Renal pelvis (tissue), 1 donor: ENCODE measurements at regions not wholly inside any gene's neighbourhood (a gene's known extent, or its start where the extent isn't known, plus 50 kb on each side); places are given as distances from the start of the nearest gene placed in this dataset.
A peak's percentile ranks its signal among the peaks of the same experiment; 100 is the strongest.

ENCODE experiments used
- DNase-seq: peaks from one replicate; pipeline ENCODE4 v3.0.0-alpha.2; 2013

GRCh38 chrX:131703646-131704045 lies 159.8 kb downstream of the OR13H1 start:
- DNase-seq: peak; percentile 21

DNA sequence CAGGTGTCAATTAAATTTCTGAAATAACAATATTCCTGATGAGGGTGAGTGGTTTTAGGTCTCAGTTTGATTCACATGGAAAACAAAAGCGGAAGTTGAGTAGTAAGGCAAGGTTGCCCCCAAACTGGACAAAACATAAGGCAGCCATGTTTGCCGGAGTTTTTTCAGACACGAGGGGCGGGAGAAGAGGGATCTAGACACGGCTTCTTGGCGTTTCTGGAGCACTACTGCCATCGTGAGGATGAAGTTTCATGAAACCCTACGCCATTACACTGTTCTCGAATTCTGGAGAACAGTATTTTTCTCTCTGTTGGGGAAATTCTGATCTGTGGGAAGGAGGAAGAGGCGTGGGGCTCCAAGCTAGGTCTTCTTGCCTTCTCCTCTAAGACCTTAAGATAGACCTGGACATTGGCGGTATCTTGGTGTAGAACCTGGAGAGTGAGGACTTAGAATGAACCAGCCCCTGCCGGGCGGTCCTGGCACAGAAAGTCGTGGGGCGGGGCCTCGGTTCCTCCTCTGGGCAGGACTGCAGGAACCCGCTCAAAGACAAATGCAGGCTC lies 160.3 kb downstream of the OR13H1 start:
- DNase-seq: peak; percentile 90

GRCh38 chrX:131709553-131709952 lies 165.7 kb downstream of the OR13H1 start:
- no peak for DNase-seq

GRCh38 chrX:131711478-131711867 lies 167.6 kb downstream of the OR13H1 start:
- no peak for DNase-seq

DNA sequence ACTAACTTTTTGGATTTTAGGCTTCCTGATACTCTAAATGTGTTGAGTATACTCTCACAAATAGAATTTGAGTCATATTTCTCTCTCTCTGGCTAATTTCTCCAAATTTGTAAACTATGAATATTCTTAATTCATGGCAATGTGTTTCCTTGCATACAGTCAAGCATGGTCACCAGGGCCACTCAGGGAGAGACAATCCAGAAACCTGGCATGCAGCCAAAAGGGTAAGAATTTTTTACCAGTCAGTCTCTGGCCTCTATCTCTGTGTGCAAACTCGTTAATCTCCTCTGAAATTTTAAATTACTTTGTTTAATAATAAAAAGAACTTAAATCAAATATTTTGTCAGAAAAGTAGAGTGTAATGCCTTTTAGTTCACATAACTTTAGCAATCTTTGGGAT lies 179.8 kb downstream of the OR13H1 start:
- DNase-seq: no peak

- no peak for DNase-seq
Measured at GRCh38 chrX:131724292-131724691, 180.4 kb downstream of the OR13H1 start.

DNA sequence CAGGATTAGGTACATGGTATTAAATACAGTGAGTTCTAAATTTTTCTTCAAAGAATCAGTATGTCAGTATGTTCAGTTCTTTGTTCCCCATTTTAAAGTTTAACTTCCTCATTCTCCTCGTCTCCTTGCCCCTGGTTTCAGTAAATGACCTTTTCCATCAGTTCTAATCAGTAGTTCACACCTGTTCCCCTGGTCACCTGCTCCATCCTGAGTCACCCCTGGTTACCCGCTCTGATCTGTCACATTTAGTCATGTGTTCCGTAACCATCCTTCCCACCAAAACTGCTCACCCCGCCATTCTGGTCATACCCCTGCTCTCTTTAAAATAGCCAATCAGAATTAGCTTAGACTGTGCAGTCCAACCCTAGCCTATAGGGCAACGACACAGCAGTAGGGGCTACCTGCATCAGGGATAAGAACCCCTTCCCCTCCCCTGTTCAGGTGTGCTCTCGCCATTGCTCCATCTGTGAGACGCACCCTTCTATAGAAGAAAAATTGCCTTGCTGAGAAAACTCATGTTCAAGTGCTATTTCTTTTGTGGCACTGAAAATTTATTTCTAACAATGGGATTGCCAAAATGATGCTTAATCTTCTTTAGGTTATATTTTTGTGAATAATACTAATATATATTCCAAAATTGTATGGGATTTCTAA lies 181.3 kb downstream of the OR13H1 start:
- DNase-seq: no peak

DNA sequence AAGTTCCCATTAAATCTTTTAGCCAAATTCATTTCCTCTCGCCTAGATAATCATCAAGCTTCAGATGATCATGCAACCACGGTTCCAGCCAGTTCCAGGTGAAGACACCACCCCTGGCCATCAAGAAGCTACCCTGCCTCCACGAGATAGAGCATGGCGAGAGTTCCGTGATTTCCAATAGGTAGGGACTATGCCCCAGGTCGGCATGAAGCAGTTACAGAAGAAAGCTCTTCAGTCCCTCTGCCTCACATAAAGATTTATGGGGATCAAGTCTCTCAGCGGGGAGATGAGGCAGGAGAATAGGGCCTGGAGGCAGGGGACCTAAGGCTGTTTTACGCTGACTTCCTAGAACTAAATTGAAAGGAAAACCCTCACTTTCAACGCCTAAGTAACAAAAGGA lies 183.9 kb downstream of the OR13H1 start:
- DNase-seq: no peak

DNA sequence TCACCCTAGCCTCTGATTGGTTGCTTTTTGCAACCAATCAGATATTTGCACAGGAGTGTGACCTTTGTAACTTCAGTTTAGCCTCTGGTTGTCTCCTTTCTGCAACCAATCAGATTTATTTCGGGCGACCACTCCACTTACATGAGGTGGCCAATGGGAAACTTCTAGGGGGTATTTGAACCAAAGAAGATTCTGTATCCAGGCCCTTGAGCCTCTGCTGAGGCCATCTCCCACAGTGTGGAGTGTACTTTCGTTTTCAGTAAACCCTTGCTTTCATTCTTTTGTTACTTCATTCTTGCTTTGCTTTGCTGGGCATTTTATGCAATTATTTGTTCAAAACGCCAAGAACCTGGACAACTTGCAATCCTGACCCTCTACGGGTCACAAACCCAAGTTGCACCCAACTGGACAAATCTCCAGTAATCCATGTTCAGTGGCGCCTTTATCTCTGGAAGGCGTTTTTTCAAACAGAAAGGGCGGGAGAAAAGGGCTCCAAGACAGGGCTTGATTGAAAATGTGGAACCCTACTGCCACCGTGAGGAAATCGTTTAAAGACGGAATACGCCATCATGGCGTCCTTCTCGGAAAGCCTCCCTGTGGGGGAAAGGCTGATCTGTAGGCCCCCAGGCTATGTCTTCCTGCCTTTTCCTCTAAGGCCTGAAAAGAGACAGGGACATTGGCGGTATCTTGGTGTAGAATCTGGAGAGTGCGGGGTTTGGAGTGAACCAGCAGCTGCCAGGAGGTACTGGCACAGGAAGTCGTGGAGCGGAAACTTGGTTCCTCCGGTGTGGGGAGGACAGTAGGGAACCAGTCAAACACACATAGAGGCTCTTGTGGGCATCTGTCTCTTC lies 184.6 kb downstream of the OR13H1 start:
- DNase-seq: peak; percentile 93

GRCh38 chrX:131729295-131729694 lies 185.4 kb downstream of the OR13H1 start:
- peak; percentile 92 for DNase-seq

- DNase-seq: peak; percentile 87
Measured at GRCh38 chrX:131734621-131735020, 190.7 kb downstream of the OR13H1 start.

- no peak for DNase-seq
Measured at GRCh38 chrX:131735127-131735526, 191.3 kb downstream of the OR13H1 start.

DNA sequence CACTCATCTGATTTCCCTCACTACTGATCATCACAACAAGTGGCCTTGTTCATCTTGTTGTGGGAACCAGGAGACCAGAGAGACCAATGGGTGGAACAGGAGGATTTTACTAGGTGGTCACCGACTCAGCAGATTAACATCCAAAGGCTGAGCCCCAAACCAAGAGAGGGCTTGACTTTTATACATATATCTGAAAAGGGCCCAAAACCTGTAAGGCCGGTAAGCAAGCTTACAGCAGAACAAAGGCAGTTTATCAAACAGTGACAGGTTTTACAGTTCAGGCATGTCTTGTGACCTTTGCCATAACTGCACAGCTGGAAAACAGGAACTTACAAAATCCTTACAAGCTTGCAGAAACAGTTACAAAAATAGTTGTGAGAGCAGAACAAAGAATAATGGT lies 195.9 kb downstream of the OR13H1 start:
- DNase-seq: no peak

- DNase-seq: peak; percentile 90
Measured at GRCh38 chrX:131741103-131741581, 197.3 kb downstream of the OR13H1 start.

GRCh38 chrX:131745942-131746489 lies 202.1 kb downstream of the OR13H1 start:
- DNase-seq: no peak

GRCh38 chrX:131746491-131746968 lies 202.7 kb downstream of the OR13H1 start:
- DNase-seq: peak; percentile 90

DNA sequence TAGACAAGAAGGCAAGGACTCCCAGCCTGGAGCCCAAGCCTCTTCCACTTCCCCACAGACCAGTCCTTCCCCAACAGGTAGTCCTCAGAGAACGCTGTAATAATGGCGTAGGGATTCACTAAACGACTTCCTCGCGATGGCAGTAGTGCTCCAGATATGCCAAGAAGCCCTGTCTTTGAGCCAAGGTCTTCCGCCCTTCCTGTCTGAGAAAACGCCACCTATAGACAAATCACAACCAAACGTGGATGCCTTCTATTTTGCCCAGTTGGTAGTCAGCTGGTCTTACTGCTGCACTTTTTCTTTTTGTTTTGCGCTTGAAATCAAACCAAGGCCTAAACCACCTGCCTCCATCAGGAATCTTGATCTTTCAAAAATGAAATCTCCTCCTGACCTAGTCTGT lies 203.3 kb downstream of the OR13H1 start:
- DNase-seq: peak; percentile 87

GRCh38 chrX:131752493-131753198 lies 208.8 kb downstream of the OR13H1 start:
- DNase-seq: peak; percentile 91

GRCh38 chrX:131762802-131763234 lies 218.9 kb downstream of the OR13H1 start:
- peak; percentile 88 for DNase-seq

GRCh38 chrX:131763674-131764073 lies 219.8 kb downstream of the OR13H1 start:
- peak; percentile 89 for DNase-seq

DNA sequence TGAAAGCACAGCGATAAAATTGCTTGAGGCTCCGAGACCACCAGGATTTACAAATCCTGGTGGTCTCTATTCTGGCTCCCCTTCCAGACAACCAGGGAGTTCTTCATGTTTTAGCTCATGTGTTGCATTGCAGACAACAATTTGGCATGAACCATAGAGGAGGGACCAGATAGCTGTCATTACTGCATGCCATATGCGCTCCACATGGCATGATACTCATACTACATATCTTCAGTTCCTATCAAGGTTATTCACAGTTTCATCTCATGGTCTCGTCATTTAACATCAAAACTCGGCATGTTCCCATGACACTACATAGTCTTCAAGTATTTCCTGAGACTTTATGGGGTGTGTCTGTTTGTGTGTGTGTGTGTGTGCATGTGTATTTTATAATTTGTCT lies 220.3 kb downstream of the OR13H1 start:
- DNase-seq: no peak
